GM21723 (cell line): ENCODE measurements at regions not wholly inside any gene's neighbourhood (a gene's known extent, or its start where the extent isn't known, plus 50 kb on each side); places are given as distances from the start of the nearest gene placed in this dataset.

ENCODE experiments used
- ATAC-seq: cut with Tn5 transposase; IDR thresholded peaks from one replicate; pipeline ENCODE4 v1.9.1; 2021; ENCODE audit warnings: mild to moderate bottlenecking, moderate library complexity; ENCODE audit not compliant: unreplicated experiment

DNA sequence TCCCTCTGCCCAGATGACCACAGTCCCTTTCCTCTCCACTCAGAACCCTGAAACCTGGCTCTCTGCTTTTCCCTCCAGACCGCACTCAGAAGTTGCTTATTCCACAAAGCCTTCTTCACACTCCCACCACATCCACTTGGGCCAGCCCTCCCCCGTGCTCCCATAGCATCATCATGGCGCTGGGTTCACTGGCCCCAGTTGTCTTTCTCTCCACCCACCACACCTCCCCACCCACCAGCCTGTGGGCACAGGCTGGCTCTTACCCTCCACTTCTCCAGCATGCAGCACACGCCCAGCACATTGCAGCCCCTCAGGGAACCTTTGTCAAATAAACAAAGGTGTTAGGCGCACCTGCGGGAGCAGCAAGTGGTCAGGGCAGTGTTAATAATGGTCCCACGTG lies 130.0 kb downstream of the KATNIP start:
- ATAC-seq = no peak

DNA sequence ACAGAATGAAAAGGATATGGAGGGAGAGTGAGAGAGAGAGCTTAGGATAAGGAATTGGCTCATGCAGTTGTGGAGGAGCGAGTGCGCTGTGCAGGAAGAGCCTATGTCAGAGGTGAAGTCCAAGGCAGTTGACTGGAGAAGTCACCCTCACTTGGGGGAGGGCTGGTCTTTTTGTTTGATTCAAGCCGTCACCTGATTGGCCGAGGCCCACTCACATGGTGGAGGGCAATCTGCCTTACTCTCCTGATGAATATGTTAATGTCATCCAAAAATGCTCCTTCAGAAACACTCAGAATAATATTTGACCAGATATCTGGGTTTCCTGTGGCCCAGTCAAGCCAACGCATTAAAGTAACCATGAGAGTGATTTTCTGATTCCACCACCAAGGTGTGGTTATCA lies 131.7 kb downstream of the KATNIP start:
- ATAC-seq = no peak

DNA sequence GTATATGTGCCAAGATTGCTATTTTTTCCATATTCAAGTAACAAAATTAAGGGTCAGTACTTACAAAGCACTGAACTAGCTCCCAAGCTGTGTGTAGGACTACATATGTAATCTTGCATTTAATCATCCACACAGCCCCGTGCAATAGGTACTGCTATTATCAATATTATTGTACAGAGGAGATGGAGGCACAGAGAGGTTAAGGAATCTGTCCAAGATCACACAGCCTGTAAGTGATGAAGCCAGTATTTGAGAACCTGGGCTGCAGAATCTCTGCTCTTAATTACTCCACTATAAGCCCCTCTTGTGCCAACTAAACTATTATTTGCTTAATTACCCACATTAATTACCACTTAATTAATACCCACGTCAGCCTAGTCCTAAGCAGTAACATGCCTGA lies 134.1 kb downstream of the KATNIP start:
- ATAC-seq = no peak

DNA sequence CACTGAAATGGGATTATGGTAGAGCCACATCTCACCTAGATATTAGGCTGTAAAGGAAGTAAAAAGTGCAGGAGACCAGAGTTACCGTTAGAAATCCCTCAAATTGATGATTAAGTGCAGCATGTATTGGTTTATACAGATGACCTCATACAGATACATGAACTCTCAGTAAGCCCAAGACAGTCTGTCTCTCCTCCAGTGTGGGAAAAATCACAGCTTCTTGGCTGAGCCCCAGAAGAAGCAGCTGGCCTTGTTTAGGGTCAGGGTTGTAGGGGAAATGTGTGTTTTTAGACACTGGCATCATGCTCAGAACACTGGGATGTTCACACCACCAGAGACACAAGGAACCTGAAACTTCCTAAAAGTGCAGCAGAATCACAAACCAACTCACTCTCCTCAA lies 135.9 kb downstream of the KATNIP start:
- no peak for ATAC-seq

DNA sequence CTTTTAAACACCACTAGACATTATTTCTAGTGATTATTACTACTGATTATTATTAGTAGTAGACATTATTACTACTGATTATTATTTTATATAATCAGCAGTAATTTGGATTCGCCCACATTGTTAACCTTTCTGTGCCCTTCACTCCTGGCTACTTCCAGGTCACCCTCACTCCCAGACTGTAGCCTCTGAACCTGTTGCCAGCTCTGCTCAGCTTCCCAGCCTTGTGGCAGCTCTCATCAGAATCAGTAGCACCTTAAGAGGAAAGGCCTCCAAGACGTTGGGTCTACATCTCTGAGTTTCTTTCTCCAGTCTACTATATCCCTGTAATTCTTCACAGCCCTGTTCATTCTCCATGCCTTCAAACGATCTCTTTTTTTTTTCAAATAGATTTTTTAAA lies 137.0 kb downstream of the KATNIP start:
- ATAC-seq = no peak

DNA sequence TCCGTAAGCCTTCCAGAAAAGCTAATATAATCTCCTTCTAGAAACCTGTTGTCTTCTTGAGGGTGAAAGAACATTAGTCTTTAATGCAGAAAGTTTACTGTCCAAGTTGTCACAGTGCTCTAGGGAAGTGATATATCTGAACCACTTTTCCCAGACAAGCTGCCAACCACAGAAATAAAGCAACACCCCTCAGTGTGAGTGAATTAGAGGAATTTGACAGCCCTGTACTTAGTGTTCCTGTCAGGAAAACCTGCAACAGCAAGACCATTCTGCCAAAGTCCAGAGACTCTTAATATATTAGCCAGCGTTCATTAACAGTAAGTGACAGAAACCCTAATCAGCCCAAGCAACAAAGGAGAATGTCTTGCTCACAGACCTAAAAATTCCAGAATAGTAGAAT lies 137.7 kb downstream of the KATNIP start:
- no peak for ATAC-seq

DNA sequence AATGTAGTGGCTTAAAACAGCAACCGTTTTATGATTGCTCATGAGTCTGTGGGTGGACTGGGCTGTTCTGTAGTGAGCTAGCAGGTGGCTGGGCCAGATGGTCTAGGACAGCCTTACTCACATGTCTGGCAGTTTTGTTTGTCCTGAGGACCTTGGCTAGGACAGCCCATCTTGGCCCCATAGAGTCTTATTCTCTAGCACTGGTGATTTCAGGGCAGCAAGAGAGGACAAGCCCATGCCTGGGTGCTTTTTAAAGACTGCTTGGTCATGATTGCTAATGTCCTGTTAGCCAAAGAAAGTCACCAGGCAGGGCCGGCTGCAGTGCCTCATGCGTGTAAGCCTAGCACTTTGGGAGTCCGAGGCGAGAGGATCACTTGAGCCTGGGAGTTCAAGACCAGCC lies 139.8 kb downstream of the KATNIP start:
- ATAC-seq = no peak

DNA sequence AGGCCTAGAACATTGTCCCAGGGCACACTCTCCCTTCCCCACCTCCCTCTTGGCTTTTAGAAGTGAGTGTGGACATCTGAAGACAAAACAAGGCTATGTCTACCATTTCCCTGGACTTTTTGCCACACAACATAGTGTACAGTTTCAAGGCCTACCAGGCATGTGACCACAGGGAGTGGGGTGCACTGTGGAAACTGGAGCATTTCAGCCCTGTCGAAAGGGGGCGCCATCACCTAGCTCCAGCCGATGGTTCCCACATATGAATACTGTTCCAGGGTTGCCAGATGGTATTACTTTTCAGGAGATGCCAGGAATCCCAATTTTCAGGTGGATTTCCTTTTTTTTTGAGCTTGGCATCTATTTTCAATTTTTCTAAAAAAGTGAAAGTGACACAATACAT lies 140.7 kb downstream of the KATNIP start:
- ATAC-seq = no peak

DNA sequence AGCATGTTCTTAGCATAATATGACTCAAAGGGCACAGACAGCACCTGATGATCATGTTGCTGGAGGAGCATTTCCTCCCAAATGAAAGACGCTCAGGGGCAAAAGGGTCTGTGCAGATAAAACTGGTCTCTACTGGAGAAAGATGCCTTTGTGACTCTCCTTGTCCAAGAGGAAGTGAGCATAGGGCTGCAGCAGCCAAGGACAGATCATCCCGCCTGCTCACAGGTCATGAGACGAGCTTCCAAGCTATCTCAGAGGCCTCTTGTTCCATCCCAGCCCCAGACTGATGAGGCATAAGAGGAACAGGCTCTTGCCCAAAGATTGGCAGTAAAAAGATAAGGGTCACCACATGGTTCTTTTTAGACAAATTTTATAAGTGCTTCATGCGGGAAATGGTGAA lies 141.8 kb downstream of the KATNIP start:
- no peak for ATAC-seq

DNA sequence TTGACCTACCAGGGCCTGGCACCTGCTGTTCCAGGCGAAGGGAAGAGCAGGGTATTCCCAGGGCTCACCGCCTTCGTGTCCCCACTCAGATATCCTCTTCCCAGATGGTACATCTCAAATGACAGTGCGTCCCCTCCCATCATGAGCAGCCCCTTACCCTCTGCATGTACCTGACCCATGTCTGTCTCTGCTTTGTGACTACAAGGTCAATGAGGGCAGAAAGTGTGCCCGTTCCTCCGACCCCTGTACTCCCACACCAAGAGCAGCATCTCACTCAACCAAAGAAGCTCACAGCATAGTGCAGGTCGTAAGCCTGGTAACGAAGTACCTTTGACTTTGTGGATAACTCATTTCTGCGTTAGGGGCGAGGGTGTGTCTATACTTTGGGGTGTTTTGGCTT lies 142.6 kb downstream of the KATNIP start:
- ATAC-seq = no peak

DNA sequence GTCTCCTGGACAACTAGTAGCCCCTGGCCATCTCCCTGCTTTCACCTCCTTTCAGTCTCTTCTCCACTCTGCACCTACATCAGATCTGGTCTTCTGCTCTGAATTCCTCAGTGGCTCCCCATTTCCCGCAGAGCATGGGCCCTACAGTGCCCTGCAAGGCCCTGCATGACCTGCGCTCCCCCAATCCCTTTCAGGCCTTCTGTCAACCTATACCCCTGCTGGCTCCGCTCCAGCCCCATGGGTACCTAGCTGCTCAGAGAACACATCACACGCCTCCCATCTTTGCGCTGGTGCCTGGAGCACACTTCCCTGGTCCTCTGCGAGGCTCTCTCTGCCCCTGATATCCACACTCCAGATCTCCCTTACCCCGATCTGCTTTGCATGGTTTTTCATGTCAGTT lies 145.2 kb downstream of the KATNIP start:
- no peak for ATAC-seq

DNA sequence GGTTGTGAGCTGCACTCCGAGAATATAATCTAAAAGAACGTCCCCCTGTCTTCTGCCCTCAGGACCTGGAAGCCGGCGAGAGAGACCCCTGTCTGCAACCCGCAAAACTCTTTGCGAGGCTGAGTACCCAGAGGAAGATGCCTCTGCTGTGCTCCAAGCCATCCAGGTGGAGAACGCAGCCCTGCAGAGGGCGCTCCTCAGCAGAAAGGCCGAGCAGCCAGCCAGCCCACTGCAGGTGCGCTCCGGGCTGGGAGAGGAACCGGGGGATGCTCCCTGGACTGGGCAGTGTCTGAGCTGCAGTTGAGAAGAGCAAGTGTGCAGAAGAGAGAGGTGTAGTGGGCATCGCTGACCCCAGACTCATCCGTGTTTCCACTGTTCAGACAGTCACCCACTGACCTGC lies 148.3 kb downstream of the KATNIP start:
- ATAC-seq = no peak

DNA sequence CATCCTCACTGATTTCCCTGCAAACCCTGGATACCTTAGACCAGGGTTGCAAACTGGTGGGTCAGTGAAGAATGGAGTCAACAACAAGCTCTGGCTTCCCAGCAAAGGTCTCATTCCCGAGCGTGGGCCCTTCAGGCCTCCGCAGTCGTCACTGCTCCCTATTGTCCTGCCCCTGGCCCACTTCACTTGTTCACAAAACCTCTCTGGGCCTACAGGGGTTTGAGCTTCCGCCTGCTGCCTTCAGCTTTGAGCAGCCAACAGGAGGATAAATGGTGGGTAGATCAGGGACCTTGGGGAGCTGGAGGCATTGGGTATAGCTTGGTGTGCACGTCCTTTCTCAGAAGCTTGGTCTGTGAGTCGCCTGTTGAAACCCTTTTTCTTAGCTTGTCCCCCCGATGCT lies 148.8 kb downstream of the KATNIP start:
- no peak for ATAC-seq

DNA sequence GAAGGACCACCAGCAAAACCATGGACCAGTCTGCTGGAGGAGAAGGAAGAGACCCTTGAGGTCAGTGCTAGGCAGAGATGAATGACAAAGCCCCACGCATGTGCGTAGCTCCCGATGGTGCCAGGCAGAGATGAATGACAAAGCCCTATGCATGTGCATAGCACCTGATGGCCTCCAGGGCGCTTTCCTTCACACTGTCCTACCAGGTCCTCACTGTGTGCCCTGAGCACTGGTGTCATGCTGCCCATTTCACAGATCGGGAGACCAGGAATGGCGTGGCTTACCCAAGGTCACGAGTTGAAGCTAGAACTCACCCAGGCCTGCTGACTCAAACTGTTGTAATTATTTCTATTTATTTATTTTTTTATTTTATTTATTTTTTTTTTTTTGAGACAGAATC lies 149.6 kb downstream of the KATNIP start:
- ATAC-seq = no peak

DNA sequence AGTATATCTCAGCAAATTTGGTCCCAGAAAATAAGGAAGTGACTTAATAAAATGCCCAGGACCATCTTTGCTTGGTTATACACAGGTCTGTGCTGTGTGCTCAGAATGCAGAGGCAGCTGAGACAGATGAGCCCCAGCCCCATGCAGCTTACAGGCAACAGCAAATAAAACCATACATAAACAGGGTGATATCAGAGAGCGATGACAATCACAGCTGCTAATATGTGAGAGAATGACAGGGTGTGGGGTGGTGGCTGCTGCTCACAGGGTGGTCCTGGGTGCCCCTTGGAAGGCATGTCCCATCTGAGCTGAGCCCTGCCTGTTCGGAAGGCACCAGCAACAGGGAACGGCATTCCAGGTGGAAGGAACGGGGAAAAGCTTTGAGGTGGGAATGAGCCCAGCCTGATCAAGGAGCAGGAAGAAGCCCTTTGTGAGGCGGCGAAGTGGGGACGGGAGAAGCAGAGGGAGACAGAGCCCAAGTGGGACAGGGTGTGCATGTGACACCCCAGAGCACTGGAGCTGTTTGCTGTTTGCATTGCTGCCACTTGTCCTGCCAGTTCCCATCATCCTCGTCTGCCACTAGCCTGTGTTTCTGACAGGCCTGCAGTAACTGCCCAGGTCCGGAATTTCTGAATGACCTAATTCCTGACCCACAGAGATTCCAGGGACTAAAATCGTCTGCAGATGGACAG lies 150.5 kb downstream of the KATNIP start:
- ATAC-seq = no peak

DNA sequence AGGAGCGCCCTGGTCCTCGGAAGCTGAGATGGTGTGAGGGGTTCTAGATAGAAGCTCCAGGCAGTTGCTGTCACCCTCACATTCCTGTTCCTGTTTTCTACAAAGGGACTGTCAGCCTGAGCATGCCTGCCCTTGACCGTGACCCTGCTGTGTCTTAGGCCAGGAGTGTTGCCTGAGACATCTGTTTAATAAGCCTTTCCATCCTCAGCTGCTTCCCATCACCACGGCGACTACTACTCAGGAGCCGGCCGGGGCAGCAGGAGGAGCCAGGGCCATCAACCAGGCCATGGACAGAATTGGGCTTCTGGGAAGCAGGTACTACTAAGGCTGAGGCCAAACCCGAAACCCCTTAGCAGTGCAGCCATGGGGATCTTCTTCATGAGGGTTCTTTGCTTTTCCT lies 151.4 kb downstream of the KATNIP start:
- ATAC-seq = no peak

DNA sequence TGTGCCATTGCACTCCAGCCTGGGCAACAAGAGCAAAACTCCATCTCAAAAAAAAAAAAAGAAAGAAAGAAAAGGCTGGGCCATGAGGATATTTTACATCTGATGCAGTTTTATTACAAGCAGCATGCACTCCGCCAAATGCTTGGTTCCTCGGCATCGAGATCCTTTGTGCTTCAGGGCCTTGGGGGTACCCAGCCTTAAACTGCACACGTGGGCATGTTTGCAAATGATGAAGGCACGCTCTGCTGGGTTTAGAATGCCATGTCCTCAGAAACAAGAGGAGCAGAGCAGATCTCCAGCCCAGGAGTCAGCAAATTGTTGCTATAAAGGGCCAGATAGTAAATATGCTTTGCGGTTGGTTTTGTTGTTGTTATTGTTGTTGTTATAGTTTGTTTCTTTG lies 153.2 kb downstream of the KATNIP start:
- ATAC-seq = no peak

DNA sequence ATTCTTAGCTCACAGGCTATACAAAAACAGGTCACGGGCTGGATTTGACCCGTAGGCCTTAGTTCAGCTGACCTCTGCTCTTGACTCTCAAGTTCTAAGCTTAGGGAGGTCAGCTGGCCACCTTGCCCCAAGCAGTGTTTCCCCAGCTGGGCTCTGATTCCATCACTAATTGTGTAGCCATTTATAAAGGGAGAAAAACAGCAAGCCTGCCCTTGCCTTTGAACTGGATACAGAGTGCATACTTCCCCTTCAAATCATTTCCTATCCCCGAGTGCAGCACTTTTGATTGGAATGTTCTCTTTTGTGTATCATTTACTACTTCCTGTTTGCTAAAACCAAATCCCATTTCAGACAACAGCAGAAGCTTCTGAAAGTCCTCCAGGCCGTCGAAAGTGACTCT lies 153.6 kb downstream of the KATNIP start:
- ATAC-seq = no peak

DNA sequence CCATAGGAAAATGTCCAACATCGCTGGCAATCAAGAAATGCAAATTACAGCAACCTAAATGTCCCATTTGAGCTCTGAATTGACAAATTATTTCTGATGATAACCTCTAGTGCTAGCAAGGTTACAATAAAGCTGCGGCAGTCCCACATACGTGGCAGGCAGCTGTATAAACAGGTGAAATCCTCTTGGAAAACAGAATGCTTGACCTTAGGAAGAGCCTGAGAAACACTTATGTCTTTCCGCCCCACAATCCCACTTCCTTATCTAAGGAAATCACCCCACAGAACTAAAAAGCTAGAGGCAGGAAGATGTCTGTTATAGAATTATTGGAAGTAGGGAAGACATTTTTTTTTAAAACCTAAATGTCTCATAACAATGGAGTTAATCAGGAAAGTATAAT lies 154.3 kb downstream of the KATNIP start:
- ATAC-seq = no peak

DNA sequence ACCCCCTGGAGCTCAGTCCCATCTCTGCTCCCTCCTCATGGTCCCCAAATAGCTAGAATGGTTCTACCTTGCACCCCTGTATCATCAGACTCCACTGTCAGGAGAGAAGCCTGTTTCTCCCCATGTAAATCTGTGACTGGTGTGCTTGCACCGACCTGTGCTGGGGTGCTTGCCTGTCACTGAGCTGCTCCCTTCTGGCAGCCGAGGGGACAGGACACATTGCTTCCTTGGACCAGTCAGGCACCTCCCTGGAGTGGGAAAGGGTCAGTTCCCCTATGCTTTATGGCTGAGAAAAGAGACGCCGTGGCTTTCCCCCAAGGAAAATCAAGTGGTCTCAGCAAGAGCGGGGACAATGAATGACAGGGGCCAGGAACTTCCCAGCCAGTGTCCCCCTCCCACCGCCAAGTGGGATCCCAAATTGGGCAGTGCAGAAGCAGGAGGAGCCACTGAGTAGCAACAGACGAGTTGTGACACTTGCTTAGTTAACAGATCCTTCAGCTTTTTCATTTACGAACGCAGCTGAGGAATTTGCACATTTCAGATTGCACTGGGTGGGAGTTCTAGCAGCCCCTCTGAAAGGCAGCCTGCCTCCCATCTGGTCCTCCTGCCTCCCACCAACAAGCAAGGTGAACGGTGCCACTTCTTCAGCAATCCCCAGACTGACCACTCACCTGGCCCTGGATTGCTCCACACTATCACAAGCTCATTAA lies 156.4 kb downstream of the KATNIP start:
- no peak for ATAC-seq

DNA sequence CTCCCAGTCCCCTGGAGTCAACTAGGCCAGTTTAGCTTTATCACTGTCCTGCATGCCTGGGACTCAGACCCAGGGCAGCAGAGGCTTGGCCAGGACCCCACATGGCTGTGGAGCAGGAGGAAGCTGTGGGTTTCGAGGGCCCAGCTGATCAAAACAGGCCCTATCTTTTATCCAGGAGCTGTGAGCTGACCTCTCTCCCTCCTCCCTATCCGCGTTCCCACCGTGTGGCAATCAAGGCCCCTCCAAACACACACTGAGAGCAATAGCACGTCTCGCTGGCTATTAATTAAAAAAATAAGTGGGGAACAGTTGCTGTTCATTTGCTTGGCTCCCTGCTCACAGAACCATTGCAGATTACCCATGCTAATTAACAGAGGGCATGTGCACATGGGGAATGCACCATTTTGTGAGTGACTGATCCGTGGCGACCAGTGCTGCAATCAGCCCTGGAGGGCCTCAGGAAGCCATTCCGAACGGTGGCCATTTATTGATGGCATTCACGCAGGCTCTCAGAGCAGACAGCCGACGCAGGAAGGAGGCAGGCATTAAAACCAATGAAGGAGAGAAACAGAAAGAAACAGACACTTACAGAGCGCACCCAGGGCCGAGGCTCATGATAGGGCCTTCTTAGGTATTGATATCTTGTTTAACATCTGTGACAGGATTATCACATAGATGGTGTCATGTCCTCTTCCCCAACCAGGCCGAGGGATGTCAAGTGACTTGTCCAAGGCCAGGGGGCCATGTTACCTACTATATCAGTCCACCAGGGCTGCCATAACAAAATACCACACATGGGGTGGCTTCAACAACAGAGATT lies 157.1 kb downstream of the KATNIP start:
- ATAC-seq = no peak

DNA sequence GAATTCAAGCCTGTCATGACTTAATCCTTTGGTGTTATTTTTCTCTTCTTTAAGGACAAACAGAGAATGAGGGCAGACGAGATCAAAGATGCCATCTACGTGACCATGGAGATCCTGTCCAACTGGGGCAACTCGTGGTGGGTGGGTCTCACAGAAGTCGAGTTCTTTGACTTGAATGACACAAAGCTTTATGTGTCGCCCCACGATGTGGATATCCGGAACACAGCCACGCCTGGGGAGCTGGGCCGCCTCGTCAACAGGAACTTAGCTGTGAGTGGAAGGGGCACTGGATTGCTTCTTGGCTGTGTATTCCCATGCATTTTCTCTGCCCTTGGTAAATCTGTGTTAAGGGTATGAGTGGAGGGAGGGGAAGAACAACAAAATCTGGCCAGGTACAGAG lies 158.7 kb downstream of the KATNIP start:
- ATAC-seq = no peak
